ENCODE measurements at regions not wholly inside any gene's neighbourhood (a gene's known extent, or its start where the extent isn't known, plus 50 kb on each side); places are given as distances from the start of the nearest gene placed in this dataset.

DNA sequence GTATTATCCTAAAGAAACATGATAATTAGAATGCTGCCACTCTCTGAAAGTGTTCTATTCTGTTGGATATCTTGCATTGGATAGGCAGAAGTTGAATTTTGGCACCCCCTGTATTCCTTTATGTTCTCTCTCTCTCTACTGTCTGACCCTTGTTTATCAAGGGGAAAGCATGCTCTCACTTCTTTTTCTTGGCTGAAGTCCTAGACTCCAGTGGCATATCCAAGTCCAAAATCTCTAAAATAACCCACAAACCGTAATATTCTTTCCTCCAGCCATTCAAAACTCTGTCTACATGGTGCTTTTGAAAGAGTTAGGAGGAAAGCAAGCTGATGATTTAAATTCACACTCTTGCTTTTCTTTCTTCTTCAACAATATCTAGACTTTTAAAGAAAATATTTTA lies 669.7 kb downstream of the TDRD15 start:
- intact Hi-C loops (cut with DNase I), result no loop called here

DNA sequence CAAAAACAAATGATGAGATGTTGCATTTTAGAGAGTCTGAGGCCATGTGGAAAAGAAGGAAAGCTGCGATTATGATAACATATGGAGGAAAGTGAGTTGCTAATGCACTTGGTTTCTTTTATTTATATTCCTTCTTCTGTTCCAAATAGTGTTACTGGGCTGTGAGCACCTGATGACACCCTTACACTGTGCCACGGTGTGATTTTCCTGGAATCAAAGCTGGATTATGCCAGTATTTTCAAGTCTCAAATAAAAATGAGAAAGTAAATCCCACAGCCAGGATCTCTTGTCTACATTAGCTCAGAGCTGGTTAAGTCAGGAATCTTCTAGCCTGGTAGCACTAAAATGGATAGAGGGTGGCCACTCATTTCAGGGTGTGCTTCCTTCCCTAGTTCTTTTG lies 670.8 kb downstream of the TDRD15 start:
- Histone ChIP-seq H3K4me3 (no peak overlapping the region), H3K9me3 (no peaks in the 10 kb centered on the region), H3K36me3 (no peaks in the 10 kb centered on the region), H3K27ac (no peak overlapping the region), H3K9ac (ENCODE audit: low read depth in 2 of 2, low read length in 2 of 2) (no peak overlapping the region), H3K27me3 (no peaks in the 10 kb centered on the region), H3K4me1 (no peaks in the 10 kb centered on the region)
- no peak for DNase-seq
- intact Hi-C loops (cut with DNase I), result no loop called here
- TF ChIP-seq, protein P1, sequence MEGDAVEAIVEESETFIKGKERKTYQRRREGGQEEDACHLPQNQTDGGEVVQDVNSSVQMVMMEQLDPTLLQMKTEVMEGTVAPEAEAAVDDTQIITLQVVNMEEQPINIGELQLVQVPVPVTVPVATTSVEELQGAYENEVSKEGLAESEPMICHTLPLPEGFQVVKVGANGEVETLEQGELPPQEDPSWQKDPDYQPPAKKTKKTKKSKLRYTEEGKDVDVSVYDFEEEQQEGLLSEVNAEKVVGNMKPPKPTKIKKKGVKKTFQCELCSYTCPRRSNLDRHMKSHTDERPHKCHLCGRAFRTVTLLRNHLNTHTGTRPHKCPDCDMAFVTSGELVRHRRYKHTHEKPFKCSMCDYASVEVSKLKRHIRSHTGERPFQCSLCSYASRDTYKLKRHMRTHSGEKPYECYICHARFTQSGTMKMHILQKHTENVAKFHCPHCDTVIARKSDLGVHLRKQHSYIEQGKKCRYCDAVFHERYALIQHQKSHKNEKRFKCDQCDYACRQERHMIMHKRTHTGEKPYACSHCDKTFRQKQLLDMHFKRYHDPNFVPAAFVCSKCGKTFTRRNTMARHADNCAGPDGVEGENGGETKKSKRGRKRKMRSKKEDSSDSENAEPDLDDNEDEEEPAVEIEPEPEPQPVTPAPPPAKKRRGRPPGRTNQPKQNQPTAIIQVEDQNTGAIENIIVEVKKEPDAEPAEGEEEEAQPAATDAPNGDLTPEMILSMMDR (IDR thresholded peaks at IDR 0.05), result no peak

More for the DNA sequence above, 669.7 kb downstream of the TDRD15 start:
- Histone ChIP-seq H3K9ac (ENCODE audit: low read depth in 2 of 2, low read length in 2 of 2) (no peak overlapping the region), H3K9me3 (no peaks in the 10 kb centered on the region), H3K4me3 (no peak overlapping the region), H3K27me3 (no peaks in the 10 kb centered on the region), H3K27ac (no peak overlapping the region), H3K4me1 (no peaks in the 10 kb centered on the region), H3K36me3 (no peaks in the 10 kb centered on the region)
- TF ChIP-seq, protein P1 (IDR thresholded peaks at IDR 0.05), result no peak
- no peak for DNase-seq

DNA sequence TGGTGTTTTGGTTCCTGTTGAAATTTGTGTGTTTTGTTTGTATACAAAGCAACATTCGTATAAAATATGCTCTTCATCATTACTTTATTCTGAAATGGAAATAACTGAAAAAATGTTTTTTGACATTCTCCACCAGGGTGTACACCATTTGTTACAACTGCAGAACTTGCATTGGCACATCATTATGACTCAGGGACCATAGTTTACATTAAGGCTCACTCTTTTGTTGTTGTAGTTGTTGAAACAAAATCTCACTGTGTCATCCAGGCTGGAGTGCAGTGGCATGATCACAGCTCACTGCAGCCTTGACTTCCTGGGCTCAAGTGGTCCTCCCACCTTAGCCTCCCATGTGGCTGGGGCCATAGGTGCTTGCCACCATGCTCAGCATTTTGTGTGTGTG lies 676.6 kb downstream of the TDRD15 start:
- H3K36me3 ChIP-seq, result no peaks in the 10 kb centered on the region
- no peak overlapping the region for H3K27ac ChIP-seq
- H3K27me3 ChIP-seq, result no peaks in the 10 kb centered on the region
- TF ChIP-seq, protein P1 (IDR thresholded peaks at IDR 0.05), result no peak
- no peak overlapping the region for H3K4me3 ChIP-seq
- H3K9me3 ChIP-seq, result no peaks in the 10 kb centered on the region
- intact Hi-C loops (cut with DNase I), result no loop called here
- no peaks in the 10 kb centered on the region for H3K4me1 ChIP-seq
- no peak for DNase-seq
- no peak overlapping the region for H3K9ac ChIP-seq (ENCODE audit: low read depth in 2 of 2, low read length in 2 of 2)

DNA sequence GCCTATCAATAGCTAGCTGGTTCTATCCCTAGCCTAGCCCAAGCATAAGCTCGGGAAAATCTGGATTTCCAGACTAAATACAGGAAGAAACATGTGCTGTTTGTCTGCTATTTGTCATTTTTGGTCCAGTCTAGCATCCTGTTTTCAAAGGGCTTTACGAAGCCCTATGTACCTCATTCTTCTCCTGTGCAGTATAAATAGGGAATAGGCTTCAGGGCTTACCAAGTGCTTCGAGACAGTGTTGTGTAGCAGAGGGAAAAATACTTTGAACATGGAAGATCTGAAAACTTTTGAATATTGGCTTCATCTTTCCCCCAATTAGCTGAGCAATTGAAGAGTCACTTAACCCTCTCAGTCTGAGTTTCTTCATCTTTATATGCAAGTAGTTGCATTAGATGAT lies 679.8 kb downstream of the TDRD15 start:
- DNase-seq, result no peak
- TF ChIP-seq, protein P1 (IDR thresholded peaks at IDR 0.05), result no peak
- Histone ChIP-seq H3K9me3 (no peaks in the 10 kb centered on the region), H3K4me1 (no peaks in the 10 kb centered on the region), H3K27me3 (no peaks in the 10 kb centered on the region), H3K36me3 (no peaks in the 10 kb centered on the region), H3K9ac (ENCODE audit: low read depth in 2 of 2, low read length in 2 of 2) (no peak overlapping the region), H3K27ac (no peak overlapping the region), H3K4me3 (no peak overlapping the region)
- intact Hi-C loops (cut with DNase I), result no loop called here

DNA sequence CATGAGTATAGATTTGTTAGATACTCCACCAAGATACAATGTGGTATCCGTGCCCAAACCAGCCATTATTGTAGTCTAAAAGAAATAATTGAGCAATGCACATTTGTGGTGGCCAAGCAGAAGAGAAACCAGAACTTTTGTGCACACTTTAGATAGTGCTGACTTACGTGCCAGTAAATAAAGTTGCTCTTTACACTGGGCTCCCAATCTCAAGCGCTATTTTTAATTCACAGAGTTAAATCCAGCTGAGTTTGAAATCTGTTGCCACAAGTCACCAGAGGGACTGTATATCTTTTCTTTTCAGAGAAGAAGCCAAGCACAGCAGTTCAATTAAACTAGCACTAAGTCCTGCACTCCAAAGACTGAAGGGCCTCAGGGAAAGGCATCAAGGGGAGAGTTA lies 680.4 kb downstream of the TDRD15 start:
- no peak overlapping the region for H3K9ac ChIP-seq (ENCODE audit: low read depth in 2 of 2, low read length in 2 of 2)
- intact Hi-C loops (cut with DNase I), result no loop called here

More for the DNA sequence above, 680.4 kb downstream of the TDRD15 start:
- TF ChIP-seq, protein P1 (IDR thresholded peaks at IDR 0.05), result no peak
- DNase-seq, result no peak
- no peaks in the 10 kb centered on the region for H3K9me3 ChIP-seq
- H3K27ac ChIP-seq, result no peak overlapping the region
- no peaks in the 10 kb centered on the region for H3K36me3 ChIP-seq
- no peaks in the 10 kb centered on the region for H3K4me1 ChIP-seq
- H3K4me3 ChIP-seq, result no peak overlapping the region
- H3K27me3 ChIP-seq, result no peaks in the 10 kb centered on the region

All from colonic mucosa (tissue), 4 donors.